Urothelium cell line (cell line): ENCODE measurements at regions not wholly inside any gene's neighbourhood (a gene's known extent, or its start where the extent isn't known, plus 50 kb on each side); places are given as distances from the start of the nearest gene placed in this dataset.

Experiments used
- DNase-seq: peaks from one replicate; pipeline ENCODE4 v3.0.0; 2011; ENCODE audit warnings: low spot score, mixed read lengths
- FAIRE-seq: peaks from 2 replicates; lab custom pipeline; 2011; peaks lifted over from hg19 to GRCh38; lab: Jason Lieb, UNC

GRCh38 chr2:212628586-212628985, 90.0 kb upstream of the ERBB4 start:
- DNase-seq (no peak), FAIRE-seq (no peak)

GRCh38 chr2:212626371-212626918, 87.8 kb upstream of the ERBB4 start:
- no peak for FAIRE-seq

GRCh38 chr2:212619954-212620353, 81.4 kb upstream of the ERBB4 start:
- no peak for FAIRE-seq
- DNase-seq, result no peak

More at GRCh38 chr2:212626371-212626918, 87.8 kb upstream of the ERBB4 start:
- no peak for DNase-seq

GRCh38 chr2:212618636-212619035, 80.0 kb upstream of the ERBB4 start:
- DNase-seq (peak; percentile 9), FAIRE-seq (no peak)

- DNase-seq, result no peak
- FAIRE-seq, result no peak
Observed at GRCh38 chr2:212610872-212611425, 72.3 kb upstream of the ERBB4 start.

- DNase-seq (no peak), FAIRE-seq (no peak)
Observed at GRCh38 chr2:212609479-212609878, 70.9 kb upstream of the ERBB4 start.

GRCh38 chr2:212607080-212607479, 68.5 kb upstream of the ERBB4 start:
- DNase-seq, result no peak
- FAIRE-seq, result no peak

GRCh38 chr2:212606232-212606631, 67.6 kb upstream of the ERBB4 start:
- no peak for DNase-seq
- no peak for FAIRE-seq

- FAIRE-seq (no peak), DNase-seq (no peak)
Observed at GRCh38 chr2:212596688-212597087, 58.1 kb upstream of the ERBB4 start.

GRCh38 chr2:212596276-212596675, 57.7 kb upstream of the ERBB4 start:
- DNase-seq (no peak), FAIRE-seq (no peak)

GRCh38 chr2:212595036-212595654, 56.5 kb upstream of the ERBB4 start:
- no peak for FAIRE-seq

GRCh38 chr2:212592695-212593094, 54.1 kb upstream of the ERBB4 start:
- no peak for FAIRE-seq
- no peak for DNase-seq

More at GRCh38 chr2:212595036-212595654, 56.5 kb upstream of the ERBB4 start:
- peak; percentile 15 for DNase-seq
